GM12801 (cell line): ENCODE measurements at regions not wholly inside any gene's neighbourhood (a gene's known extent, or its start where the extent isn't known, plus 50 kb on each side); places are given as distances from the start of the nearest gene placed in this dataset.

Experiments
- TF ChIP-seq, protein P1 (sequence below): IDR thresholded peaks from one replicate; pipeline ENCODE4 v1.5.1; 2011; ENCODE audit warnings: control low read depth; ENCODE audit not compliant: insufficient read length; ENCODE audit errors: extremely low read depth

GRCh38 chr19:29420482-29421195, 105.2 kb upstream of the VSTM2B start:
- TF ChIP-seq, protein P1, sequence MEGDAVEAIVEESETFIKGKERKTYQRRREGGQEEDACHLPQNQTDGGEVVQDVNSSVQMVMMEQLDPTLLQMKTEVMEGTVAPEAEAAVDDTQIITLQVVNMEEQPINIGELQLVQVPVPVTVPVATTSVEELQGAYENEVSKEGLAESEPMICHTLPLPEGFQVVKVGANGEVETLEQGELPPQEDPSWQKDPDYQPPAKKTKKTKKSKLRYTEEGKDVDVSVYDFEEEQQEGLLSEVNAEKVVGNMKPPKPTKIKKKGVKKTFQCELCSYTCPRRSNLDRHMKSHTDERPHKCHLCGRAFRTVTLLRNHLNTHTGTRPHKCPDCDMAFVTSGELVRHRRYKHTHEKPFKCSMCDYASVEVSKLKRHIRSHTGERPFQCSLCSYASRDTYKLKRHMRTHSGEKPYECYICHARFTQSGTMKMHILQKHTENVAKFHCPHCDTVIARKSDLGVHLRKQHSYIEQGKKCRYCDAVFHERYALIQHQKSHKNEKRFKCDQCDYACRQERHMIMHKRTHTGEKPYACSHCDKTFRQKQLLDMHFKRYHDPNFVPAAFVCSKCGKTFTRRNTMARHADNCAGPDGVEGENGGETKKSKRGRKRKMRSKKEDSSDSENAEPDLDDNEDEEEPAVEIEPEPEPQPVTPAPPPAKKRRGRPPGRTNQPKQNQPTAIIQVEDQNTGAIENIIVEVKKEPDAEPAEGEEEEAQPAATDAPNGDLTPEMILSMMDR: no peak

- TF ChIP-seq, protein P1: no peak
Measured at GRCh38 chr19:29421196-29421545, 104.6 kb upstream of the VSTM2B start.

DNA sequence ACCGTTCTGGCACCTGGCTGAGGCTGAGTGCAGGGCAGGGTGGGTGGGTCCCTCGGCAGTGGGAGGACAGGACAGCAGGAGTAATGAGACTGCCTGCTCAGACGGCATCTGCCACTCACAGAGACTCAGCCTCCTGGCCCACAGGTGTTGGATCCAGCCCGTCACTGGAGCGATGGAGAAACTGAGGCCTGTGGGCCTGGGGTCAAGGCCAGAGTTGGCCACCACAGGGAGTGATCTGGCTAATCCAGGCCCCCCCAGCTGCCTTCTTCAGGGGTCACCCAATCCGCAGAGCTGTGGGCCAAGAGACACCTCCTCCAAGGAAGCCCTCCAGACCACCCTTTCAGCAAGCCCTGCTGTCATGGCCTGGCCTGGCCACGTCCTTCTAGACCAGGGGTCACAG, 103.7 kb upstream of the VSTM2B start:
- TF ChIP-seq, protein P1: no peak

DNA sequence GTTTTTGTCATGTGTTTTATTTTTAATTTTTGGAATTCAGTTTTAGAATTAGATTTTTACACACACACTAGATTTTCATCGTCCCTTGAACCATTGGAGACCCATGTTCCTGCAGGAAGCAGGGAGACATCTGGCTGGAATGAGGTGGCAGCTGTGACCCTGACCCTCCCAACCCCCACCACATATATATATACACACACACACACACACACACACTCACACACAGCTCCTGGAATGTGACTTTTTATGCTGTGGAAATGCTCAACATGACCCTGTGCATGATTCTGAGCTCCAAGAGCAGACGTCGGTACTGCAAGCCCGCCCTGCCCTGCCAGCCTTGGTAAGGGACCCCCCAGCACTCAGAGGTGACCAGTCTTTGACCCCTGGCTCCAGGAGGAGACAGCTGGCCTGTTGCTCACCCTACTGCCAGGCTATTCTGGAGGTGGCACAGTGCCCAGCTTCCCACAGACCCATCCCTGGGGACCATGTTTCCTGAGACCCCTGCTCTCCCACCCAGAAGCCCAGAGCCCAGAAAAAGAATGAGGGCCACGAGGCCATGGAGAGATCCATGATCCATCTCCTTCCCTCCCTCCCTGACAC, 103.2 kb upstream of the VSTM2B start:
- TF ChIP-seq, protein P1: no peak

- TF ChIP-seq, protein P1: no peak
Measured at GRCh38 chr19:29428071-29428470, 97.7 kb upstream of the VSTM2B start.

GRCh38 chr19:29429021-29429420, 96.8 kb upstream of the VSTM2B start:
- TF ChIP-seq, protein P1: no peak

GRCh38 chr19:29429581-29429980, 96.2 kb upstream of the VSTM2B start:
- TF ChIP-seq, protein P1: no peak
